ENCODE measurements at regions not wholly inside any gene's neighbourhood (a gene's known extent, or its start where the extent isn't known, plus 50 kb on each side); places are given as distances from the start of the nearest gene placed in this dataset.

DNA sequence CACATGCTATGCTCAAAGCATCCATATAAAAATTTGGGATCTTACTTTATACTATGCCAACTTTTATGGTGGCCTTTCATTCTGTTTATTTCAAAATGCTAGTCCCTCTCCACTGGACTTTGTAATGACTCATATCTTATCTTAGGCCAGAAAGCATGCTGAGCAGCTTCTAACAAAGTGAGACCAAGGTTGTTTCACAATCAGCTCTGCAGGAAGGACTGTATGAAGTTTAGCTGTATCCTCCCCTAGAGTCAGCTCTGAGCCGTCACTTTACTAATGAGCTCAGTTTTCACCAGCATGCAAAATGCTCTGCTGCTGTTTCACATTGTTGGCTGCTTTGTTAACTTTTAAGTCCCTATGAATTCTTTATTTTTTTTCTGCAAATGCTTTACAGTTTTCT lies 1608.8 kb downstream of the OLFM4 start:
- TF ChIP-seq CTCF (IDR thresholded peaks at IDR 0.05) (no peak), POLR2A (IDR thresholded peaks at IDR 0.05; ENCODE audit: low read depth) (no peak), POLR2AphosphoS5 (IDR thresholded peaks at IDR 0.05) (no peak)

All from esophagus muscularis mucosa (tissue), 3 donors.